Sciatic nerve (tissue), 2 donors: ENCODE measurements at regions not wholly inside any gene's neighbourhood (a gene's known extent, or its start where the extent isn't known, plus 50 kb on each side); places are given as distances from the start of the nearest gene placed in this dataset.

ENCODE experiments used
- ATAC-seq: fragments of 200-7000 bp; cut with Tn5 transposase; one replicate; pipeline ENCODE4 v1.9.1; 2020; ENCODE audit warnings: mild to moderate bottlenecking, moderate library complexity
- DNase-seq: peaks from one replicate; pipeline ENCODE4 v3.0.0-alpha.2; 2020; ENCODE audit warnings: low spot score
- intact Hi-C: fragments of 100-400 bp; cut with DNase I; formaldehyde crosslinking; loops from one replicate; pipeline ENCODE4 v1.14.2; 2022
- donor health status: DM: no; HTN: no; CAD: no.
- donor health status: DM: no; HTN: no; CAD: no.

DNA sequence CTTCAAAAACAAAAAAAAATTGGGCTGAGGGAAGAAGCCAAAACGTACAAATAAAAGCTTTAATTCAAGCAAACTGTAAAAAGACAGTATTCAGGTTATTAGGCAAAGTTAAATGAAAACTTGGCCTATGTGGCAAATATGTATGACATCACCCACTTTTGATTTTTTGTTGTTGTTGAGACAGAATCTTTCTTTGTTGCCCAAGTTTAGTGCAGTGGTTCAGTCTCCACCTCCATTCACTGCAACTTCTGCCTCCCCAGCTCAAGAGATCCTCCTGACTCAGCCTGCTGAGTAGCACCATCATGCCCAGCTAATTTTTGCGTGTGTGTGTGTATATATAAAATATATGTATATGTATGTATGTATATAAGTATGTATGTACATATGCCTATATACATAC lies 440.4 kb upstream of the NRXN1 start:
- ATAC-seq (peak; percentile 85), DNase-seq (no peak)
- intact Hi-C loops: no loop called here

- intact Hi-C loops: no loop called here
- ATAC-seq: no peak
- DNase-seq: no peak
Measured at GRCh38 chr2:51469102-51469501, 437.2 kb upstream of the NRXN1 start.

DNA sequence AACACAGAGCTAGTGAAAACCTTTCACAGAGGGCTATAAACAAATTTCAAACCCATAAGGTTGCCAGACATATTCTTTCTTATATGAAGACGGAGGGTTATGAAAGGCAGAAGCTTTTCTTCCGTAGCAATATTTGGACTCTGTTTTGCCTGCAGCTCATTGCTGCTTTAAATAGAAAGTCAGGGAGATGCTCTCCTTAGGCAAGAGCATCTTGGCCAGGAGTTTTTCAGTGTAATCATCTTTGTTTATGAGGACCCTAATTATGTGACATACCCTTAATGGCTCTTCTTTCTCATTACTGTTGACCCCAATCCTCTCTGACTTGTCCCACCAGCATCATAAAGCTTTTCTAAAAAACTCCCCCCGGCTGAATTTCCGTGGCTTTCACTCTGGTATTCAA lies 433.4 kb upstream of the NRXN1 start:
- ATAC-seq: no peak
- intact Hi-C loops: no loop called here

DNA sequence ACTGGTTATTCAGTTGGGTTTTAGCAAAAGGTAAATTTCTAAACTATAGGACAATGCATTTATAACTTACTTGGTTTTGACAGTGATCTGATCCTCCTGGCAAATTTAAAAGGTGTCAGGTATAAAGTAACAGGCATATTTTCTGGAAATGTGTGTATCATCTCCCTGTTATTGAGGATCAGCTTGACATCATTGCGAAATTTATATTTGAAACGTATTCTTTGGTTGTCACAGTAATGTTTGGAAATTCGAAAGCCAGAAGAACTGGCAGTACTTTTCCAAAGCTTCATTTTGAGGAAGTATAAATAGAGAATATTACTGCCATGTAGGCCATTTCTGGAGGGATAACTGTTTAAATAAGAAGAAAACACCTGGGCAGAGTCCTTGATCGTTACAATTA lies 422.2 kb upstream of the NRXN1 start:
- DNase-seq: no peak
- intact Hi-C loops: no loop called here
- ATAC-seq: no peak

More for the DNA sequence above, 433.4 kb upstream of the NRXN1 start:
- no peak for DNase-seq

- ATAC-seq: no peak
- no peak for DNase-seq
- intact Hi-C loops: no loop called here
Measured at GRCh38 chr2:51448911-51449310, 417.0 kb upstream of the NRXN1 start.

DNA sequence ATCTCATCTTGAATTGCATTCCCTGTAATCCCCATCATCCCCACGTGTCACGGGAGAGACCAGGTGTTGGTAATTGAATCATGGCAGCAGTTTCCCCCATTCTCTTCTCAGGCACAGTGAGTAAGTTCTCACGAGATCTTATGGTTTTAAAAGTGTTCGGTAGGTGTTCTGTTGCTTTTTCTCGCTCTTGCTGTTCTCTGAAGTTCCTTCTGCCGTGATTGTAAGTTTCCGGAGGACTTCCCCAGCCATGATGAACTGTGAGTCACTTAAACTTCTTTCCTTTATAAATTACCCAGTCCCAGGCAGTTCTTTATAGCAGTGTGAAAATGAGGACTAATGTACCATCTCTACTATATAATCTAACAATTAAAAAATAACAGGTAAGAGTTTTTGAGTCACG lies 409.9 kb upstream of the NRXN1 start:
- no peak for DNase-seq
- intact Hi-C loops: no loop called here
- no peak for ATAC-seq

DNA sequence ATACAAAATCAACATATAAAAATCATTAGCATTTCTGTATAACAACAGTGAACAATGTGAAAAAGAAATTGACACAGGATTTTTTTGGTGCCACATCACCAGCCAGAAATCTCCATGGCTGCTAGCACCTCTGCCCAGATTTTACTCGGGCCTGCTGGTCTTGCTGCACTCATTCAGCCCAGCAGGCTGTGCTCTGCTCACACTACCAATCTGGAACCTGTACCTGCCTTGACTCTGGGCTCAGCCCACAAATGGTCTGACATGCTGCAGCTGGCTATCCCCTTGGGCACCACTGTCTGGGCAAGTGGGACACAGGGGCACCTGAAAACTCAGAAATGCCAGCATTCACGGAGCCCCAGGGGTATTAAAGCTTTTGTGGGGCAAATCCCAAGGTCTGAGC lies 392.5 kb upstream of the NRXN1 start:
- DNase-seq (no peak), ATAC-seq (no peak)
- intact Hi-C loops: no loop called here

DNA sequence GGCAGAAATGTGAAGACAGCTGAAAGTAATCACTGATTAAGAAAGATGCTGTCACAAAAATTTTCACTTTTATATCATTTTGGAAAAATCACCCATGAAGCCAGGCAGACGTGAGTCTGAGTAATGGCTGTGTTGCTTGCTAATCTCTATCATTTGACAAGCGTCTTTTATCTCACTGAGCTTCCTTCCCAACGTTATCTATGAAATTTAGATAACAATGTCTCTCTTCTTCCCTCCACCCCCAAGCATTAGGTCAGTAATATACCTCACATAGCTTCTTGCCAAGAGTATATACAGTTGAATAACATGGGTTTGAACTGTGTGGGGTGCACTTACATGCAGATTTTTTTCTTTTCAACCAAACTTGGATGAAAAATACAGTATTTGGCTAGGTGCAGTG lies 388.6 kb upstream of the NRXN1 start:
- intact Hi-C loops: no loop called here
- DNase-seq (no peak), ATAC-seq (no peak)

DNA sequence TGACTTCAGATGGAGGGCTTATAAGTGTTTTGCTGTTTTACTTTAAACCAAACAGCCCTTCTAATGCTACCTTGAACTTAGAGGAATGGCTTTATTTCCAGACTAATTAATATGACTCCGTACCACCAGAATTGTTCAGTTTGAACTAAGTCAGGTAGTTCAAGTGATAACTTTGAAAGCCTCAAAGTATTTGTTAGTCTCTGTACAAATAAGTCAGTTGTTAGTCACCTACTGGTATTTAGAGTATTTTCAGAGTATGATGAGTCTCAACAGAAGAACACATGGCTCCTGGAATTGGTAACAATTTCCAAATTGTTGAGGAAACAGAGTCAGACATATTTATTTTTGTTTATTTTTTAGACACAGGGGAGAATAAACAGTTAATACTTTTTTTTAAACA lies 381.8 kb upstream of the NRXN1 start:
- intact Hi-C loops: loop anchor here (10.0 kb wide), 1 partner anchor 1911 kb away; no protein-coding TSS in a partner anchor
- no peak for DNase-seq
- no peak for ATAC-seq

- DNase-seq (no peak), ATAC-seq (no peak)
- intact Hi-C loops: loop anchor here (10.0 kb wide), 1 partner anchor 1914 kb away; no protein-coding TSS in a partner anchor
Measured at GRCh38 chr2:51410331-51410730, 378.4 kb upstream of the NRXN1 start.

DNA sequence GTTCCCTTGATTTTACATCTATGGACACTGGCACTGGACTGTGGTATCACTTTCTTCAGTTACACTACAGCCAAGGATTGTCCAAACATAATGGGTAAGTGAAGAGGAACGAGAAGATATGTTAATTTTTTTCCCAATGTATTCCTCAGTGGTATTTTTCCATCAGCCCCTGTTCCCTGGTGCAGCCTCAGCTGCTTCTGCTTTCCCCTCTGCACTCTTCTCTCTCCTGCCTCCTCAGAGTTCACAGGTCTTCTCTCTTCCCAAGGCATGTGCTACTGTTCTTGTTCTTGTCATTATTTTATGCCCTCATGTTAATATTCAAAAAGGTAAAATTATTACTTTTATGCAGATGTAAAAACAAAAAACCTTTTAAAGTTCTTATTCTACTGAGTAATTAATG lies 378.0 kb upstream of the NRXN1 start:
- intact Hi-C loops: loop anchor here (10.0 kb wide), 1 partner anchor 1915 kb away; no protein-coding TSS in a partner anchor
- ATAC-seq (no peak), DNase-seq (no peak)

DNA sequence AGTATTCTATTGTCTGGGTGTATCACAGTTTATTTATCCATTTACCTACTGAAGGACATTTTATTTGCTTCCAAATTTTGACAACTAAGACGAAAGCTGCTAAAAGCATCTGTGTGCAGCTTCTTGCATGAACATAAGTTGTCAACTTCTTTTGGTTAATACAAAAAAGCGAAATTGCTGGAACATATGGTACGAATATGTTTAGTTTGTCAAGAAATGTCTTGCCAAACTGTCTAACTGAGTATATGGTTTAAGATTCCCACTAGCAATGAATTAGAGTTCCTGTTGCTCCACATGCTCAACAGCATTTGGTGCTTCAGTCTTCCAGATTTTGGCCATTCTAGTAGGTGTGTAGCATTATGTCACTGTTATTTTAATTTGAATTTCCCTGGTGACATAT lies 372.3 kb upstream of the NRXN1 start:
- intact Hi-C loops: no loop called here
- ATAC-seq: no peak
- DNase-seq: no peak

DNA sequence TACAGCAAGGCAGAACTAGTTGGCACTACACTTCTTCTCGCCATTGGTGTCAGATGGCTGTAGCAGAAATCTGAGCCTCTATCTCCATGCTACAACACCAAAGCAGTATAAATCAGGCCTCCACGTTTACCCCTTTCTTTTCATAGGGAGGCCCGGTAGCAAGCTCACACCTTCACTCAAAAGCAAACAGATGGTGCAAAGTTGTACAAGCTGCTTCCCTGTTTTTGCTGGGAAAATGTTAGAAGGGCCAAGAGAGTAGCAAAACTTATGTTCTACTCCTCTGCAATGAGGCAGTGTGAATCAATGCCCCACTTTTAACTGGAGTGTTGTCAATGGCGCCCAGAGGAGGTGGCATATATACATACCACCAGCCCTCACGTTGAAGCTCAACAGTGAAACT lies 369.6 kb upstream of the NRXN1 start:
- intact Hi-C loops: no loop called here
- ATAC-seq: no peak
- no peak for DNase-seq

GRCh38 chr2:51387235-51387634 lies 355.3 kb upstream of the NRXN1 start:
- no peak for DNase-seq
- intact Hi-C loops: no loop called here
- ATAC-seq: no peak

DNA sequence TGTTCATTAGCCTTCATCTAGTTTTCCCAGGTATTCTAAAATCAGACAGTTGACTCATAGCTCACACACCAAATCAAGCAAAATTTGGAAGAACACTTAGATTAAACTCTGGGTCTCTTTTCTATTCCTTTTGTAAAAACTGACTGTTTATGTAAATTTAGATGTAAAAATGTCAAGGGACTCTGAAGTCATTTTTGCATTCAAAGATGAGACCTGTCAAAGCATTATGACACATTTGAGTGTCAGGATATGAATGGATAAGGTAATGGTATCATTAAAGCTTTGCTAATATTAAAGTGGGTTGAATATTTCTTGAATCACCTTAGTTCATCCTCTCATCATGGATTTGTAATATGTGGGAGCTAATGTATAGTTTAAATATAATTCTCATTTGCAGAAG lies 348.1 kb upstream of the NRXN1 start:
- ATAC-seq: no peak

GRCh38 chr2:51368250-51368649 lies 336.3 kb upstream of the NRXN1 start:
- DNase-seq: no peak
- ATAC-seq: no peak
- intact Hi-C loops: no loop called here

More for the DNA sequence above, 348.1 kb upstream of the NRXN1 start:
- DNase-seq: no peak
- intact Hi-C loops: no loop called here

DNA sequence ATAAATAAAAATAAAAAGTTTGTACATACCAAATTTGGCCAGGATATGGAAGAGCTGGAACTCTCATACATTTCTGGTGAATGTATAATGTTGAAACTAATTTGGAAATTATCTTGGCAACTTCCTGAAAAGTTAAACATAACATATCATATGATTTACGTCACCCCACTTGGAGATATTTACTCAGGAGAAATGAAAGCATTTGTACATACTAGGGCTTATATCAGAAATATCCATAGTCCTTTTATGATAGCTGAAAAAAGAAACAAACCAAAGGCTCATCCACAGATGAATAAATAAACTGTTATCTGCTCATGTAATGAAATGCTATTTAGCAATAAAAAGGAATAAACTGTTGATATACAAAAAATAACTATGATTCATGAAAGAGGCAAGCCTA lies 318.2 kb upstream of the NRXN1 start:
- intact Hi-C loops: no loop called here
- no peak for DNase-seq
- ATAC-seq: no peak

GRCh38 chr2:51344886-51345285 lies 313.0 kb upstream of the NRXN1 start:
- ATAC-seq (no peak), DNase-seq (no peak)
- intact Hi-C loops: no loop called here

DNA sequence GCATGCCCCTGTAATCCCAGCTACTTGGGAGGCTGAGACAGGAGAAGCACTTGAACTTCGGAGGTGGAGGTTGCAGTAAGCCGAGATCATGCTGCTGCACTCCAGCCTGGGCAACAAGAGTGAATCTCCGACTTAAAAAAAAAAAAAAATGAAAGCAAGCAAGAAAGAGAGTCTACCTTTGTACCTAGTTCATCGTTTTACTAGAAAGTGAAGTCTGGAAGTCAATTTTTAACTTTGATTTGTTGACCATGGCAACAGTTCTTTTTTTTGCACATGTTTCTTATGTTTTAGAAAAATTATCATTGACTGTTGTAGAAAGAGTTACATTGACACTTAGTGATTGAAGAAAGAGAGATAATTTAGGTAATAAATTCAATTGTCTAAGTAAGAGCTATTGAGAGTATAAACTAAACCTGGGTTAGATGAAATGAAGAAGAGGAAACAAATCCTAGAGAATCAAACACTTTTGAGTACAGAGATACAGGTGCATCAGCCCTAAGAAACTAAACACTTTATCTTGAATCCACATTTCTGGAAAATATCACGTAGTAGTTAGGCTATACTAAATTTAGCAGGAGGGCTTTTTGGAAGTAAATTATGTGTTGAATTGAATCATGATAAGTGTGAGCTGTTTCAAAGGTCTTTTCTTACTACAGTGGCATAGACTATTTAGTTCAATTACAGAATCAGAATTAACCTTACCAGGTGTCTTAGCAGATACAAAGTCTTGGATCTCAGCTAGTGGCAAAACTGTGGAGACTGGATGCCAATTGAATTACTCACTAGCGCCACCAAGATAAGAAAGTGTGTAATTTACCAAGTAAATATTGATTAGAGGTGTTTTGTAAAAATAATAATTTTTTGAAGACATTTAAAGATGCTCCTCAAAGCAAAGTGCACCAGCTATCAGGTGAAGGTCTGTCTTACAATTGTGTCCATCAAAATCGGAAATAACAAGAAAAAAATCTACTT lies 303.4 kb upstream of the NRXN1 start:
- intact Hi-C loops: no loop called here

DNA sequence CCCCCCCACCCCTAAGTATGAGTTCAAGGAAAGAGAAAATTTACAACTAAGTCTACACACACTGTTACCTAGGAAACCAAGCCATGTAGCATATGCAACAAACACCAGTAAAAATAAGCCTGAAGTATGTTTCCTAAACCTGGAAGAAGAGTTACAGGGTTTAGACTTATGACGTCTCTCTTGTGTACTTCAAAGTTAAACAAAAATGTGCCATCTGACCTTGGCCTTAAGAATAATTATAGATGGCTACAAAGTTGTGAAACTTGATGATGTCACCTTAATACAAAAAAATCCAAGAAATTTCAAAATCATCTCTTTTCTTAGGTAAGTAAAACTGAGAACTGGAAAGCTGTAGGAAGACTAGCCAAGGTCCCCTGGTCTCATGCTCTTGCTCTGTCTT lies 297.6 kb upstream of the NRXN1 start:
- ATAC-seq (no peak), DNase-seq (no peak)
- intact Hi-C loops: no loop called here

More for the DNA sequence above, 303.4 kb upstream of the NRXN1 start:
- ATAC-seq (no peak), DNase-seq (no peak)

- intact Hi-C loops: no loop called here
- no peak for DNase-seq
- ATAC-seq: no peak
Measured at GRCh38 chr2:51324051-51324450, 292.1 kb upstream of the NRXN1 start.
